BJ (cell line): ENCODE measurements at regions not wholly inside any gene's neighbourhood (a gene's known extent, or its start where the extent isn't known, plus 50 kb on each side); places are given as distances from the start of the nearest gene placed in this dataset.

ENCODE experiments used
- CTCF ChIA-PET: fragments of 350-600 bp; formaldehyde crosslinking; extraction: SDS; loops from one replicate; lab custom pipeline; 2021; ENCODE audit warnings: antibody characterized with exemption, inconsistent platforms; lab: Yijun Ruan, JAX
- POLR2A ChIA-PET: fragments of 300-600 bp; sonication (Branson Sonifier 250); formaldehyde crosslinking; extraction: SDS; loops from one replicate; lab custom pipeline; 2021; ENCODE audit warnings: antibody characterized with exemption; lab: Charles Lee
- DNase-seq: peaks from one replicate; pipeline ENCODE4 v3.0.0-alpha.2; 2011; ENCODE audit warnings: low read depth
- H3K27me3 ChIP-seq: 2 replicates; pipeline ENCODE4 v1.6.0; 2011; ENCODE audit warnings: low read length; ENCODE audit not compliant: control insufficient read depth, insufficient read depth
- H3K36me3 ChIP-seq: 2 replicates; pipeline ENCODE4 v1.5.1; 2011; ENCODE audit warnings: low read length; ENCODE audit not compliant: control insufficient read depth, insufficient read depth
- H3K4me3 ChIP-seq: 2 replicates; pipeline ENCODE4 v1.5.1; 2011; ENCODE audit warnings: low read depth, mild to moderate bottlenecking, control low read depth, low read length
- TF ChIP-seq, protein P1 (sequence below): IDR thresholded peaks from 2 replicates; pipeline ENCODE4 v1.5.1; 2011; ENCODE audit warnings: low read depth, mild to moderate bottlenecking, control low read depth, inconsistent platforms, low read length, moderate library complexity; ENCODE audit not compliant: insufficient read depth

DNA sequence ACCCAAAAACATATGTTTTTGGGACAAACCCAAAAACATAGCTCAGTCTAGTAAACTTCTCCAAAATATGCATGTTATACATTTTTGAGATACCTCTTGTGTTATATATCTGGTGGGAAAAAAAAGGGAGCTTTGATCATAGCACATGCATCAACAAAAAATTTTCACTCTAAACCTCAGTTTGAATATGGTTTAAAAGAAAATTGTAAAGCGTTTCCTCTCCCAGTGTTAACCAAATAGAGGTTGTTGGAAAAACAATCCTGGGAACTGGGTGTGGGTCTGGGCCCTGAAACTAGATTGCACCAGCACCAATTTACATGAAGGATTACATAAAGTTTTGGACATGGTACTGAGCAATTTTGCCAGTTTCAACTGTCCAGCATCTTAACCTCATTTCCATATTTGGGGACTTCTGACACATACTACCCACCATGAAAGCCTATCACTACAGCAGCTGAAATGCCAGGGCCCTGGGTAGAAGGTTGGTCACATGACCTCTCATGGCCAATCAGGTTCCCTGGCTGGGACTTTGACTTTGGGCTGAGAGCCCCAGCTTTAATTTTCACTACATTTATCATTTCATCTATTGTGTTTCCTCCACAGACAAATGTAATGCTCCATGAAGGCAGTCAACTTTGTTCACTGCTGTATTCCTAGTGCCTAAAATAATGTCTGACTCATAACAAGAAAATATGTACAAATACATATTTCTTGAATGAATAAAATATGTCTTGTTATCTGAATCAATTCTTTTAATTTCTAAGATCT is 150.7 kb downstream of the SETD4 start:
- CTCF ChIA-PET = interaction anchor here (0.6 to 1.1 kb wide), 2 partner anchors 9 to 15 kb away, joined by 3 read pairs; no protein-coding TSS in a partner anchor
- no peak for DNase-seq

DNA sequence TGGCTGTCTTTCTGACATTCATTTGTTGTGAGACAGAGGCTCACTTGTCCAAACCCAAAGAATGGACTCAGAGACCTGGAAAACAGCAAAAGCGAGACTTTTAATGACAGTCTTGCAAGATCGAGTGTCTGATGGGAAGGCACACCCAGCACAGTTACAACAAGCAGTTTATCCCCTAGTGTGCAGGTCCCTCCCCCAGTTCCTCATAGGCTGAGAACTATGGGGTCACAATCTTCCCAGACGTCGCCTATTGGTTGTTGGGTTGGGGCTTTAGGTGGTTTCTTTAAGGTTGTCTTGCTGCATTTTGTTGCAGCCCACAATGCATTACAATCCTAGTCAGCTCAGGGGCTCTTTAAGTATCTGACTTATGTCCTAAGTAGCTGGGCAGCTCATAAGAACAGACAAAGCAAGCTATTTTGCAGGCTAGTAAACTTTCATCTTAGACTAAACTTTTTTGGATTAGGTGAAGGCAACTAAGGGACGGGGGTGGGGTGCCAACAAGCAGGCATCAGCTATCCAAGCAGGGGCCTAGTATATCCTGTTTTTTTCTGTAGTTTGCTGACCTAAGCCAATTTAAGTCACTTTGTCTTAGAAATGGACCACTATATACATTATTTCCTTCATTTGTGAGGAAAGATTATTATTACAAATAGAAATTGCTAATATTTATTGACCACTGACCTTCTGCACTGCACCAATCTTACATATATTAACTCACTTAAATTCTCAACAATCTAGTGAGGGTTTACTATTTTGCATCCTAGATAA is 151.8 kb downstream of the SETD4 start:
- Histone ChIP-seq H3K4me3 (no peak overlapping the region), H3K27me3 (peaks cover 2% of the 10 kb centered on the region), H3K36me3 (no peaks in the 10 kb centered on the region)
- ChIA-PET POLR2A (no interaction called here), CTCF (no interaction called here)
- no peak for DNase-seq
- TF ChIP-seq, protein P1, sequence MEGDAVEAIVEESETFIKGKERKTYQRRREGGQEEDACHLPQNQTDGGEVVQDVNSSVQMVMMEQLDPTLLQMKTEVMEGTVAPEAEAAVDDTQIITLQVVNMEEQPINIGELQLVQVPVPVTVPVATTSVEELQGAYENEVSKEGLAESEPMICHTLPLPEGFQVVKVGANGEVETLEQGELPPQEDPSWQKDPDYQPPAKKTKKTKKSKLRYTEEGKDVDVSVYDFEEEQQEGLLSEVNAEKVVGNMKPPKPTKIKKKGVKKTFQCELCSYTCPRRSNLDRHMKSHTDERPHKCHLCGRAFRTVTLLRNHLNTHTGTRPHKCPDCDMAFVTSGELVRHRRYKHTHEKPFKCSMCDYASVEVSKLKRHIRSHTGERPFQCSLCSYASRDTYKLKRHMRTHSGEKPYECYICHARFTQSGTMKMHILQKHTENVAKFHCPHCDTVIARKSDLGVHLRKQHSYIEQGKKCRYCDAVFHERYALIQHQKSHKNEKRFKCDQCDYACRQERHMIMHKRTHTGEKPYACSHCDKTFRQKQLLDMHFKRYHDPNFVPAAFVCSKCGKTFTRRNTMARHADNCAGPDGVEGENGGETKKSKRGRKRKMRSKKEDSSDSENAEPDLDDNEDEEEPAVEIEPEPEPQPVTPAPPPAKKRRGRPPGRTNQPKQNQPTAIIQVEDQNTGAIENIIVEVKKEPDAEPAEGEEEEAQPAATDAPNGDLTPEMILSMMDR = no peak

More for the DNA sequence above, 150.7 kb downstream of the SETD4 start:
- TF ChIP-seq, protein P1 = no peak
- POLR2A ChIA-PET = no interaction called here
- Histone ChIP-seq H3K27me3 (peaks cover 2% of the 10 kb centered on the region), H3K36me3 (no peaks in the 10 kb centered on the region), H3K4me3 (no peak overlapping the region)

GRCh38 chr21:35906586-35906985 is 153.7 kb downstream of the SETD4 start:
- POLR2A ChIA-PET = no interaction called here
- CTCF ChIA-PET = no interaction called here
- TF ChIP-seq, protein P1 = no peak
- no peak for DNase-seq
- H3K27me3 ChIP-seq = no peaks in the 10 kb centered on the region; the same call in 1 of the 2 replicates
- H3K36me3 ChIP-seq = no peaks in the 10 kb centered on the region
- no peak overlapping the region for H3K4me3 ChIP-seq

DNA sequence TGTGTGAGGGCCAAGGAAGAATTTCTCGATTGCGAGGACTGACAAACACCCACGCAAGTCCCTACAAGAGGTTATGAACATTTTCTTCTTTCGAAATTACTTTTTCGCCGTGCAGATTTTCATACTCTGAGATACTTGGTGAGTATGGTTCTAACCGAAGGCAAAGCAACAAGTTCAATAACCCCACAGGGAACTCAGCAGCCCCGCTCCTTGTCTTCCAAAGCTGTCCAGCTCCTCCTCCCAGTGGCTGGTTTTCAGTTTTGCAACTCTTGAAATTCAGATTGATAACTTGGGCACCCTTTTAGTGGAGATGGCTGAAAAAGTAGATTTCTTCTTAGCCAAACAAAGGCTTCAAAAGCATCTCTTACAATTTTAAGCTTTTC is 154.4 kb downstream of the SETD4 start:
- CTCF ChIA-PET = no interaction called here
- TF ChIP-seq, protein P1 = no peak
- DNase-seq = no peak
- POLR2A ChIA-PET = no interaction called here
- H3K27me3 ChIP-seq = no peaks in the 10 kb centered on the region; the same call in 1 of the 2 replicates
- H3K36me3 ChIP-seq = no peaks in the 10 kb centered on the region
- H3K4me3 ChIP-seq = no peak overlapping the region
